GM12891 (cell line): ENCODE measurements at regions not wholly inside any gene's neighbourhood (a gene's known extent, or its start where the extent isn't known, plus 50 kb on each side); places are given as distances from the start of the nearest gene placed in this dataset.

ENCODE experiments used
- PAX5 ChIP-seq: IDR thresholded peaks from 2 replicates; pipeline ENCODE4 v1.6.1; 2011; ENCODE audit warnings: low read length, moderate library complexity, mild to moderate bottlenecking; ENCODE audit not compliant: insufficient read depth, severe bottlenecking
- POLR2A ChIP-seq: IDR thresholded peaks from 2 replicates; pipeline ENCODE4 v1.6.1; 2011; ENCODE audit warnings: low read depth, low read length, control low read depth
- POLR2AphosphoS5 ChIP-seq: IDR thresholded peaks from 2 replicates; pipeline ENCODE4 v1.6.1; 2011; ENCODE audit warnings: low read depth, low read length, control low read depth
- SPI1 ChIP-seq: IDR thresholded peaks from 2 replicates; pipeline ENCODE4 v1.6.1; 2011; ENCODE audit warnings: low read depth, low read length, control low read depth
- TAF1 ChIP-seq: IDR thresholded peaks from 2 replicates; pipeline ENCODE4 v1.6.1; 2011; ENCODE audit warnings: low read depth, low read length, control low read depth

DNA sequence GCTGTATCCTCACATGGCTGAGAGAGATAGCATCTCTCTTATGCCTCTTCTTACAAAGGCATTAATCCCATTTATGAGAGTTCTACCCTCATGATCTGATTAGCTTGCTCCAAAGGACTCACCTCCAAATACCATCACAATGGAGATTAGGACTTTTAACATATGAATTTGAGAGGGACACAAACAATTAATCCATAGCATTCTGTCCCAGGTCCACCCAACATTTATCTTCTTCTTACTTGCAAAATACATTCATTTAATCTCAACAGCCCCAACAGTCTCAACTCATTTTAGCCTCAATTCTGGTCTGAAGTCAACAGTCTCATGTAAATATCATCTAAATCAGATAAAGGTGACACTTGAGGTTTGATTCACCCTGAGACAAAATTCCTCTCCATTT lies 555.4 kb downstream of the RAB28 start:
- TF ChIP-seq TAF1 (no peak), POLR2A (no peak), SPI1 (no peak), POLR2AphosphoS5 (no peak), PAX5 (no peak)
